ENCODE measurements at regions not wholly inside any gene's neighbourhood (a gene's known extent, or its start where the extent isn't known, plus 50 kb on each side); places are given as distances from the start of the nearest gene placed in this dataset.
A peak's percentile ranks its signal among the peaks of the same experiment; 100 is the strongest.
"Not testable (repeated sequence)": the region's sequence is repeated elsewhere in the genome, so short reads cannot be mapped to it uniquely, and the experiment has no call there.

GRCh38 chr2:105563000-105563719, 164.3 kb upstream of the FHL2 start:
- peak; percentile 45 for DNase-seq

- DNase-seq: peak; percentile 37
These were observed 162.6 kb upstream of the FHL2 start for GRCh38 chr2:105561401-105561800.

- peak; percentile 36 for DNase-seq
These were observed 161.3 kb upstream of the FHL2 start for GRCh38 chr2:105560157-105560556.

GRCh38 chr2:105557021-105557920, 158.4 kb upstream of the FHL2 start:
- DNase-seq: peak; percentile 42

GRCh38 chr2:105556366-105556765, 157.5 kb upstream of the FHL2 start:
- no peak for DNase-seq

GRCh38 chr2:105554235-105554634, 155.4 kb upstream of the FHL2 start:
- DNase-seq: peak; percentile 22

GRCh38 chr2:105553538-105554196, 154.8 kb upstream of the FHL2 start:
- peak; percentile 4 for DNase-seq

GRCh38 chr2:105546628-105546974, 147.8 kb upstream of the FHL2 start:
- DNase-seq: peak; percentile 42

- peak; percentile 88 for DNase-seq
These were observed 147.1 kb upstream of the FHL2 start for GRCh38 chr2:105545730-105546627.

- DNase-seq: peak; percentile 43
These were observed 145.9 kb upstream of the FHL2 start for GRCh38 chr2:105544591-105545377.

GRCh38 chr2:105541189-105542050, 142.6 kb upstream of the FHL2 start:
- no peak for DNase-seq

- no peak for DNase-seq
These were observed 141.8 kb upstream of the FHL2 start for GRCh38 chr2:105540642-105541041.

- DNase-seq: no peak
These were observed 140.5 kb upstream of the FHL2 start for GRCh38 chr2:105539331-105539730.

GRCh38 chr2:105538840-105539239, 140.0 kb upstream of the FHL2 start:
- DNase-seq: no peak

- no peak for DNase-seq
These were observed 139.1 kb upstream of the FHL2 start for GRCh38 chr2:105537920-105538319.

GRCh38 chr2:105537466-105537865, 138.6 kb upstream of the FHL2 start:
- DNase-seq: no peak

GRCh38 chr2:105536175-105536574, 137.3 kb upstream of the FHL2 start:
- no peak for DNase-seq

- DNase-seq: not testable (repeated sequence)
These were observed 130.4 kb upstream of the FHL2 start for GRCh38 chr2:105529258-105529657.

GRCh38 chr2:105526000-105526925, 127.4 kb upstream of the FHL2 start:
- no peak for DNase-seq

- no peak for DNase-seq
These were observed 126.3 kb upstream of the FHL2 start for GRCh38 chr2:105525201-105525600.

All from activated effector memory CD4-positive, alpha-beta T cell treated with anti-CD3 and anti-CD28 coated beads, Interleukin-2, amount 50 U/mL, for 16 hours (primary cell).